HG03442 (cell line): ENCODE measurements at regions not wholly inside any gene's neighbourhood (a gene's known extent, or its start where the extent isn't known, plus 50 kb on each side); places are given as distances from the start of the nearest gene placed in this dataset.

ENCODE experiments used
- ATAC-seq: cut with Tn5 transposase; IDR thresholded peaks from one replicate; pipeline ENCODE4 v1.9.1; 2021; ENCODE audit warnings: mild to moderate bottlenecking, moderate library complexity; ENCODE audit not compliant: unreplicated experiment

DNA sequence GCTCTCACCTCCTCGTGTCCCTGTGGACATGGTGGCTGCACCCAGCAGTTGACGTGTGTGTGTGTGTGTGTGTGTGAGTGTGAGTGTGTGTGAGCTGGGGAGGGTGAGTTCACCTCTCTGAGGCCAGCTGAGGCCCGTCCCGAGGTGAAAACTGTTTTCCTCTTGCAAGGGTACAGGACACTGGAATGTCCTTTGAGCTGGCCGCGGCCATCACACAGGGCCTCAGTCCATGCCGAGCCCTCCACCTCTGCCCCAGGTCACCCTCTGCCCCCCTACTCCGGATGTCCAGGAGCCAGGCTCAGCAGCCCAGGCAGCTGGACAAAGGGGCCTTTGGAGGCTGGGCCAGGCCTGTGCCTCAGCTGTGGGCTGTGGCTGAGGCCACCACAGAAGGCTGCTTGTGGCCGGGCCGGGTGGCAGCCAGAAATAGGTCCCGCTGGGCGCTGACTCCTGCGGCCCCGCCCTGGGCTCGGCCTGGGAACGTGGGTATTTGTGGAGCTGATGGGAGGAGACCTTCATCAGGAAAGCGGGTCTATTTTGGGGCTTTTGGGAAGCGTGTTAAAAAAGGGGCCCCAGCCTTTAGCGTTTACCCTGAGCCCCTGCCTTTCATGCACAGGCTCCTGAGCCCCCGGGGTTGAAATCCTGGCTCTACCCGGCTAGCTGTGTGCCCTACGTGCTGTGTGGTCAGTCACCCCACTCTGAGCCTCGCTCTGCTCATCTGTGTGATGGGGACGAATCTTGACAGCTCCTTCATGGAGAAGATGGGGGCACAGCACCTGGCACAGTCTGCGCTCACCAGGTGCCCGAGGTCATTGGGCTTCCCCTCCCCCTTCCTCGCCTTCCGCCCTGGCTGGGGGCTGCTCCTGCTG is 75.1 kb upstream of the IER5L start:
- no peak for ATAC-seq

DNA sequence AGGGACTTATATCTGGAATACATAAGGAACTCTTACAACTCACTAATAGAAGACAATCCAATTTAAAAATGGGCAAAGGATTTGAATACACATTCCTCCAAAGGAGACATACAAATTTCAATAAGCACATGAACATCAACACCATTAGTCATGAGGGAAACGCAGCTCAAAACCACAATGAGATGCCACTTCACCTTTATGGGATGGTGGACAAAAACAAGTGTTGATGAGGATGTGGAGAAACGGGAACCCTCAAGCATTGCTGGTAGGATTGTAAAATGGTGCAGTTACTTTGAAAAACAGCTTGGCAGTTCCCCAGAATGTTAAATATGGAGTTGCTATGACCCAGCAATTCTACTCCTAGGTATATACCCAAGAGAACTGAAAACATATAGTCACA is 72.7 kb upstream of the IER5L start:
- ATAC-seq = no peak

DNA sequence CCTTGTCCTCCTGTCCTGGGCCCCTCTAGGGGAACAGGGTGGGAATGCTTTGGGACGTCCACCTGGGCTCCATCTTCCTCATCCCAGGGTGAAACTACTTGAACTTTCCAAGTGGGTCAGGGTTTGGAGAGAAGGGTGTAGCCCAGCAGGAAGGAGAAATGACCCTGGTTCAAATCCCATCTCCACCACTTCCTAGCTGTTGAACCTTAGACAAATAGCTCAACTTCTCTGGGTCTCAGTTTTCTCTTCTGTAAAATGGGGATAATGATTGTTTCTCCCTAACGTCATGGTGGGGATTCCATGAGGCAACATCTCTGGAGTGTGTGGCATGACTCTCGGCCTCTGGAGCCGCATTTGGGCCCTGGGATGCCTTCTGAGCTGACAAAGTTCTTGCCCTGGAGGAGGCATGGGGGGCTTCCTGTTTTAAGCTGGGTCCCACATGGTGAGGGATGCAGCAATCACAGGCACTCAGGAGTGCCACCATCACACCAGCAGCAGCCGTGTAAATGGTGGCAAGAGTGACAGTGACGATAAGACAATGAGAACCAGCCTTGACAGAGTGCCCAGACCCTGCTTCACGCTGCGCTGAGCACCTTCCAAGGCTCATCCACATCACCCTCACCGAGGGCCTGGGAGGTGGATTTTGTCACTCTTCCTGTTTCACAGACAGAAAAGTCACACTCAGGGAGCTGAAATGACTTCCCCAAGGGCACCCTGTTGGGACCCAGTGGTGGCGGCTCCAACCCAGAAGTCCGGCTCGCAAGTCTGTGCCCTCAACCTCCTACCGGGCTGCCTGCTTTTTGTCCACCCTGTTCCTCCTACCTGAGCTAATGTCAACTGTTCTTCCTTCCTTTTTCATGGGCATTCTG is 69.5 kb upstream of the IER5L start:
- no peak for ATAC-seq

- ATAC-seq = no peak
Observed at GRCh38 chr9:129245276-129245675, 67.2 kb upstream of the IER5L start.

GRCh38 chr9:129242971-129243561 is 65.0 kb upstream of the IER5L start:
- ATAC-seq = no peak

GRCh38 chr9:129242191-129242941 is 64.3 kb upstream of the IER5L start:
- ATAC-seq = no peak

GRCh38 chr9:129241725-129242124 is 63.7 kb upstream of the IER5L start:
- ATAC-seq = no peak

DNA sequence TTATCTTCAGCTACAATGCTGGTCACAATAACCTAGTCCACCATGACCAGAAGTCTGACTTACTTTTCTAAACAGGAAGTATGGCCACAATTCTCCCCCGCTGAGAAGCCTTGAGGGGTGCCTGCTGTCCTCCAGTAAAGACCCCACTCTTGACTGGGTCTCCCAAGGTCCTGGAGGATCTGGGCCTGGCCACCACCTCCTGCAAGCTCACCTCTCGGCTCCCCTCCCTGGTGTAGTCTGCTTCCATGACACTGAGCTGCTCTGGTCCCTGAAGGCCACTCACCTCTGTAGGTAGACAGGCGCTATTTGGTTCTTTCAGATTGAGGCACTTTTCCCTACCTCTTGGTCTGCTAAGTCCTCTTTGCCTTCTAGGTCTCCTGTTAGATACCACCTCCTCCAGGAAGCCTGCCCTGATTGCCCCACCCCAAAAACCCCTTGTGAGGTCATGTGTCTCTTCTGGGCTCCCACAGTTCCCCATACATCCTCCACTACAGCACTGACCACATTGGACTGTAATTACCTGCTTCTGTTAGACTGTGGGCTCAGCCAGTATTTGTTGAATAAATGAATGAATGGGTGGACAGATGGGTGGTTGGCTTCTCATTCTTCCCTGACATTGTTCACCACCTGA is 62.6 kb upstream of the IER5L start:
- no peak for ATAC-seq

- ATAC-seq = no peak
Observed at GRCh38 chr9:129239946-129240490, 62.0 kb upstream of the IER5L start.

DNA sequence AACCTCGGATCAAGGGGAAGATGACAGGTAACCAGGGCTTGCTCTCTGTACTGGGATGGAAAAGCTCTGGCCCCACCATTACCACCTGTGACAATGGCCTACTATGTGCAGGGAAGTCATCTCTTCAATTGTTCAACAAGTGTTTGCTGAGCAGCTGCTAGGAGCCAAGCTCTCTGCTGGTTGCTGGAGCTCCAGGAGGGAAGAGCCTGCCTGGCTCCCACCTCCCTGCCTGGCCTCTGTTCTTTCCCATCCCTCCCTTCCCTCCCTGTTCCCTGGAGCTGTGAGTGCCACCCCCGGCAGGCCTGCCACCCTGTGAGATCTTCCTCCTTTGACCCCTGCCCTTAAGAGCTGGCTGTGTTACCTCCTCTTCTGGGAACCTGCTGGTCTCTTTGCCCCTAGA is 59.7 kb upstream of the IER5L start:
- no peak for ATAC-seq

DNA sequence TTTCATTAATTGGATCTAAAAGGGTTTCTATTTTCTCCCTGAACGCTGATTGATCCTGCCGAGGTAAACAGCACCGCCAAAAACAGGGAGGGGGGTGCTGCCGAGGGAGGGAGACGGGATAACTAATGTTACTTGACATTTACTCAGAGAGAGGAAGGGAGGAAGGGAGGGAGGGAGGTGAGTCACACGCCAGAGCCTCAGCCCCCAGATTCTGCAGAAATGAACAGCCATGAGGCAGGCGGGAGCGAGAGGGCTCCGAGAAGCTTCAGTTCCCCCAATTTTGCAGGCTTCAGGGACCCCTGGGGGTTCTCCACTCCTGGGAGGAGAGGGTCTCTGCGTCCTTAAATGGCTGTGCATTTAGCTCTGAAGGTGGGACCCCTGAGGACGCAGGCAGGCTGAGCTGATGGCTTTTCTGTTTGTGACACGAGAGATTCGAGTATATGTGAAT is 59.1 kb upstream of the IER5L start:
- ATAC-seq = no peak

DNA sequence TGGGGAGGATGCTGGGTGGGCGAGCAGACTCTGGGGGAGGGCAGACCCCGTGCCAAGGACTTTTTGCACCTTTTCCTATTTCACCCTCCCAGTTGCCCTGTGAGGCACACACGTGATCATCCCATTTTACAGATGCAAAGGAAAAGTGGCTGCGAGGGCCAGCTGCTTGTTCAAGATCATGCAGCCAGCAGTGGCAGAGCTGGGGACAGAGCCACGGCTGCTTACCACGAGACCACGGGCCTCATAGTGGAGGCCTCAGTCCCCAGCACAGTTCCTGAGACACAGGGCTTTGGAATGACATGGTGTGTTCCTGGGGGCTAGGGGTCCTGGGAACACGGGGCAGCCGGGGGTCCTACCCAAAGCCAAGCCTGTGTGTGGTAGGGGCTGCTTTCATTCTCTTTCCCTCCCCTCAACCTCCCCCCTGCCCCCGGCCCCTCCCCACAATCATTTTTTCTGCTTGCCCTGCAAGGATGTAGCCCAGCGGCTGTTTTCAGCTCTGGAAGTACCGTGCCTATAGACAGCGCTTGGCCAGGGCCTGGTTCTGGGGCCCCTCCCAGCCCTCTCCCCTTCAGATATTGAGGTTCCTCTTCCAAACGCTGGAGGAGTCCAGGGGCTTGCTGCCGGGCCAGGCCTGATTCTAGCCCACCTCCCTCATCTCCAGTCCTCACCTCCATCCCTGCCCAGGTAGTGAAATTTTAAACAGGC is 58.5 kb upstream of the IER5L start:
- ATAC-seq = no peak

GRCh38 chr9:129235931-129236331 is 57.9 kb upstream of the IER5L start:
- ATAC-seq = no peak

- no peak for ATAC-seq
Observed at GRCh38 chr9:129235041-129235930, 57.2 kb upstream of the IER5L start.

DNA sequence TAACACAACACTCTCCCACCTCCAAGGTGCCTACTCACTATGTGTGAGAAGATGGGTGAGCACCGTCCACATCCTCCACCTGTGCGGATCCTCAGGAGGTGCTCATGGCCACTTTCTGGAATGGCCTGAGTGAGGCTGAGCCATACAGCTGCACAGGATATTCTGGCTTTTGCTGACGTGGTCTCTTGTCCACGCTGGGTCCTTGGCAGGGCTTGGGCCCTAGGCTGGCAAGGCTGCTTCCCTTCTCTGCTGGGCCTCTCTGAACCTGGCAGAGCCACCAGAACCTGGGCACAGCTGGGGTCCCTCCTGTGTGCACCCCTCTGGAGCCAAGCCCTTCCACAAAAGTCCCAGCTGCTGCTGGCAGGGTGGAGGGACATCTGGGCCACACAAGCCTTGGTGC is 56.4 kb upstream of the IER5L start:
- no peak for ATAC-seq

GRCh38 chr9:129232839-129233591 is 55.0 kb upstream of the IER5L start:
- ATAC-seq = no peak

DNA sequence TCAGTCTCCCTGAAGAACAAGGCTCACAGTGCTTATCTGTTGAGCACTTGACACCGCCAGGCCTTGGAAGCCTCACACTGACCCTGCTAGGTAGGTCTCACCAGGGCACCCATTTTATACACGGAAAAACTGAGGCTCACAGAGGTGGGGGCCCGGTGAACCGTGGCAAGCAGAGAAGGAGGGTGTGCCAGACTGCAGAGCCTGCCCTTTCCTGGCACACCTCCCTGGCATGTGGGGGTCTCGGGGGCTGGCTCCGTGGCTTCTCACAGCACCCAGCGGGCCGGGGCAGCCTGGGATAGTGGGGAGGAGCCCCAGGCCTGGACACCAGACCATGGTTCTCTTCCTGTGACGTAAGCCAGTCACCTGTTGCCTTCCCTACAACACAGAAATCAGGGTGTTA is 53.7 kb upstream of the IER5L start:
- ATAC-seq = no peak
